C4-2B (cell line): ENCODE measurements at regions not wholly inside any gene's neighbourhood (a gene's known extent, or its start where the extent isn't known, plus 50 kb on each side); places are given as distances from the start of the nearest gene placed in this dataset.

Experiments
- ZFX ChIP-seq: fragments of 450-650 bp; IDR thresholded peaks from 2 replicates; pipeline ENCODE4 v1.6.1; 2017
- TF ChIP-seq, protein P1 (sequence below): fragments of 450-650 bp; conservative IDR thresholded peaks from 2 replicates; pipeline ENCODE4 v1.5.1; 2017; ENCODE audit warnings: mild to moderate bottlenecking

DNA sequence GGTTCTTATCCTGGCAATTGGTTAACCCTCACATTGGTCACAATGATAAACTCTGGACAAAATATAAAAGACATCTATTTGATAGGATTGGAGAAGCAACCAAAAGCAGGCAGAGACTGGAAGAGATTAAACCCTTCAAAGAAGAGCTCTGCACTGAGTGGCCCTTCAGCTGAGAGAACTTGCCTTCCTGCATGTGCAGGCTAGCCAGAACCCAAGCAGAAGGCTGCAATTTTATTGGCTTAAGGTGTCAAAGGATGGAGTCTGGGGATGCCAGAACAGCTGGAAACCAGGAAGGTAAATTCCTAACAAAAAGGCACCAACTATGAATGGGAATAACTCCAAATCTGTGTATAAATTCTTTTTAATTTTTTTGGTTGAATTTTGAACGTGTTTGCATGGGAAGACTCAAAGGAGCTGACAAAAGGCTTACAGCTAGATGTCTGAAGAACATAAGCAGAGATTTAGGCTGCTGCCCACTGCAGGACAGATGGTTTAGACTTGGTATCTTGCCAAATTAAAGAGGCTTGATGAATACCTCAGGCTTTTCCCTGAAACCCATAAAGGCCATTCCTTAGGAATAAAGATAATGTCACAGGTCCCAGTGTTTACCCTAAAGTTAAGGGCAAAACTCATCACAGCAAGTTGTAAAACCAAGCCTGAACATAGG lies 66.3 kb downstream of the NR2F1 start:
- TF ChIP-seq, protein P1, sequence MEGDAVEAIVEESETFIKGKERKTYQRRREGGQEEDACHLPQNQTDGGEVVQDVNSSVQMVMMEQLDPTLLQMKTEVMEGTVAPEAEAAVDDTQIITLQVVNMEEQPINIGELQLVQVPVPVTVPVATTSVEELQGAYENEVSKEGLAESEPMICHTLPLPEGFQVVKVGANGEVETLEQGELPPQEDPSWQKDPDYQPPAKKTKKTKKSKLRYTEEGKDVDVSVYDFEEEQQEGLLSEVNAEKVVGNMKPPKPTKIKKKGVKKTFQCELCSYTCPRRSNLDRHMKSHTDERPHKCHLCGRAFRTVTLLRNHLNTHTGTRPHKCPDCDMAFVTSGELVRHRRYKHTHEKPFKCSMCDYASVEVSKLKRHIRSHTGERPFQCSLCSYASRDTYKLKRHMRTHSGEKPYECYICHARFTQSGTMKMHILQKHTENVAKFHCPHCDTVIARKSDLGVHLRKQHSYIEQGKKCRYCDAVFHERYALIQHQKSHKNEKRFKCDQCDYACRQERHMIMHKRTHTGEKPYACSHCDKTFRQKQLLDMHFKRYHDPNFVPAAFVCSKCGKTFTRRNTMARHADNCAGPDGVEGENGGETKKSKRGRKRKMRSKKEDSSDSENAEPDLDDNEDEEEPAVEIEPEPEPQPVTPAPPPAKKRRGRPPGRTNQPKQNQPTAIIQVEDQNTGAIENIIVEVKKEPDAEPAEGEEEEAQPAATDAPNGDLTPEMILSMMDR = no peak
- no peak for TF ChIP-seq ZFX
